ENCODE measurements at regions not wholly inside any gene's neighbourhood (a gene's known extent, or its start where the extent isn't known, plus 50 kb on each side); places are given as distances from the start of the nearest gene placed in this dataset.

DNA sequence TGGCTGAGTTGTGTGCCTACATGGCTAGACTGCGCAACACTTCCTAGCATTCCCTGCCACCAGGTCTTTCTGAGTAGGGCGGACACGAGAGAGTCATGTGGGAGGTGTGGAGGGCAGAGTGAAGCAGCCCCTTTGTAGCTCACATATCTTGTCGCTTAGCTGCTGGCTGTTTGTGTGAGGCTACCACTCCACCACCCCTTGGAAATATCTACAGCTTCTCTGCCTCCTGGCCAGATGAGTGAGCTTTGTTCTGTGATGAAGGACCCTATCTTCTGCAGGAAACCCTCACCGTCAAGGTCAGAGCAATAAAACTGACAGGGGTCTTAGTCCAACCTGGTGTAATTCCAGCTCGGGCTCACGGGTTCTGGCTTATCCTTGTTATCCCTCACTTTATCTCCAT lies 232.1 kb upstream of the ASIC2 start:
- Histone ChIP-seq H3K79me2 (ENCODE audit: insufficient read depth, low read length) (no peaks in the 10 kb centered on the region), H3K4me2 (ENCODE audit: insufficient read depth, low read length) (no peak overlapping the region), H3K4me3 (ENCODE audit: insufficient read depth, low read length) (no peak overlapping the region), H4K20me1 (ENCODE audit: insufficient read depth, low read length) (no peaks in the 10 kb centered on the region), H3K4me1 (ENCODE audit: insufficient read depth, low read length) (no peaks in the 10 kb centered on the region), H3K27ac (ENCODE audit: low read depth, low read length) (no peak overlapping the region), H3K36me3 (ENCODE audit: insufficient read depth, low read length) (no peaks in the 10 kb centered on the region), H3K9me3 (ENCODE audit: low read depth, low read length) (no peaks in the 10 kb centered on the region), H2AFZ (ENCODE audit: low read length) (no peak overlapping the region), H3K27me3 (ENCODE audit: insufficient read depth, low read length) (no peaks in the 10 kb centered on the region)
- DNase-seq (ENCODE audit: insufficient read length, low spot score, missing footprints), result no peak
- TF ChIP-seq, protein P1, sequence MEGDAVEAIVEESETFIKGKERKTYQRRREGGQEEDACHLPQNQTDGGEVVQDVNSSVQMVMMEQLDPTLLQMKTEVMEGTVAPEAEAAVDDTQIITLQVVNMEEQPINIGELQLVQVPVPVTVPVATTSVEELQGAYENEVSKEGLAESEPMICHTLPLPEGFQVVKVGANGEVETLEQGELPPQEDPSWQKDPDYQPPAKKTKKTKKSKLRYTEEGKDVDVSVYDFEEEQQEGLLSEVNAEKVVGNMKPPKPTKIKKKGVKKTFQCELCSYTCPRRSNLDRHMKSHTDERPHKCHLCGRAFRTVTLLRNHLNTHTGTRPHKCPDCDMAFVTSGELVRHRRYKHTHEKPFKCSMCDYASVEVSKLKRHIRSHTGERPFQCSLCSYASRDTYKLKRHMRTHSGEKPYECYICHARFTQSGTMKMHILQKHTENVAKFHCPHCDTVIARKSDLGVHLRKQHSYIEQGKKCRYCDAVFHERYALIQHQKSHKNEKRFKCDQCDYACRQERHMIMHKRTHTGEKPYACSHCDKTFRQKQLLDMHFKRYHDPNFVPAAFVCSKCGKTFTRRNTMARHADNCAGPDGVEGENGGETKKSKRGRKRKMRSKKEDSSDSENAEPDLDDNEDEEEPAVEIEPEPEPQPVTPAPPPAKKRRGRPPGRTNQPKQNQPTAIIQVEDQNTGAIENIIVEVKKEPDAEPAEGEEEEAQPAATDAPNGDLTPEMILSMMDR (IDR thresholded peaks at IDR 0.05; ENCODE audit: extremely low read depth, low read depth, low read length), result no peak

DNA sequence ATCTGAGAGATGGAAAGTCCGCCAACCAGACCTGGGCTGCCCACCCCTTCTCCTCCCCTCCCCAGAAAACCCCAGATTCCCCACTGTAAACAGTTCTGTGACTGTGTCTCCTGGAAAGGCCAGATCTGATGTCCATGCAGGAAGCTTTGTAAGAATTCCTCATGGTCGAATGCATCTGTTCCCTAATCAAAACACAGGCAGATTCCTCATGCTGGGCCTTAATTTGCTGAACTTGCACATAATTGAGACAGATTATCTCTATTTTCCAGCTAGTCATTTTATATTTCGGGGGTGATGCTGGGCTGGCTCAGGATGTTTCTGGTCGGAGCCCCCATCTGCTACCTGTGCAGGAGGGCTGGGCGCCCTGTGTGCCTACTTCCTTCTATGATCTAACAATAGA lies 233.6 kb upstream of the ASIC2 start:
- Histone ChIP-seq H3K79me2 (ENCODE audit: insufficient read depth, low read length) (no peaks in the 10 kb centered on the region), H3K4me1 (ENCODE audit: insufficient read depth, low read length) (no peaks in the 10 kb centered on the region), H3K27ac (ENCODE audit: low read depth, low read length) (no peak overlapping the region), H3K36me3 (ENCODE audit: insufficient read depth, low read length) (no peaks in the 10 kb centered on the region), H2AFZ (ENCODE audit: low read length) (no peak overlapping the region), H3K4me3 (ENCODE audit: insufficient read depth, low read length) (no peak overlapping the region), H4K20me1 (ENCODE audit: insufficient read depth, low read length) (no peaks in the 10 kb centered on the region), H3K9me3 (ENCODE audit: low read depth, low read length) (no peaks in the 10 kb centered on the region), H3K27me3 (ENCODE audit: insufficient read depth, low read length) (no peaks in the 10 kb centered on the region), H3K4me2 (ENCODE audit: insufficient read depth, low read length) (no peak overlapping the region)
- peak; percentile 79 for DNase-seq (ENCODE audit: insufficient read length, low spot score, missing footprints)
- TF ChIP-seq, protein P1 (IDR thresholded peaks at IDR 0.05; ENCODE audit: extremely low read depth, low read depth, low read length), result no peak

DNA sequence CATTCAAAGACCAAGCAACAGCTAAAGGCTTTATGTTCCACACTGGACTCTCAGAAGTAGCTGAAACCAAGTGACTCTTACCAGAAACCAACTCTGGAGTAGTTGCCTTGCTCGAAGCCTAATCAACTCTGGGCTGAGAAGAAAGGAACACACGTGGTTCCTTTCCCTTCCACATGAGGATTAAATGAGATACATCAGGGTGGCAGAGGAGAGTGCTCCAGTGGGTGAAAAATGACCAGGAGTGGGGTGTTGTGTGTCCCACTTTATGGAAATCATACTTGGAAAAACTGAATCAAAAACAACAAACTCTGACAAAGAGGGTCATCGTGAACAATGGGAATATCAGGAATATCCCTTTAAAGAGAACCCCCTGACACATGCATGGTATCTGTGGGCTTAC lies 234.2 kb upstream of the ASIC2 start:
- Histone ChIP-seq H3K27ac (ENCODE audit: low read depth, low read length) (no peak overlapping the region), H3K4me2 (ENCODE audit: insufficient read depth, low read length) (no peak overlapping the region), H3K27me3 (ENCODE audit: insufficient read depth, low read length) (no peaks in the 10 kb centered on the region), H3K4me1 (ENCODE audit: insufficient read depth, low read length) (no peaks in the 10 kb centered on the region), H4K20me1 (ENCODE audit: insufficient read depth, low read length) (no peaks in the 10 kb centered on the region), H2AFZ (ENCODE audit: low read length) (no peak overlapping the region), H3K9me3 (ENCODE audit: low read depth, low read length) (no peaks in the 10 kb centered on the region), H3K79me2 (ENCODE audit: insufficient read depth, low read length) (no peaks in the 10 kb centered on the region), H3K36me3 (ENCODE audit: insufficient read depth, low read length) (no peaks in the 10 kb centered on the region), H3K4me3 (ENCODE audit: insufficient read depth, low read length) (no peak overlapping the region)
- DNase-seq (ENCODE audit: insufficient read length, low spot score, missing footprints), result no peak
- TF ChIP-seq, protein P1 (IDR thresholded peaks at IDR 0.05; ENCODE audit: extremely low read depth, low read depth, low read length), result no peak

DNA sequence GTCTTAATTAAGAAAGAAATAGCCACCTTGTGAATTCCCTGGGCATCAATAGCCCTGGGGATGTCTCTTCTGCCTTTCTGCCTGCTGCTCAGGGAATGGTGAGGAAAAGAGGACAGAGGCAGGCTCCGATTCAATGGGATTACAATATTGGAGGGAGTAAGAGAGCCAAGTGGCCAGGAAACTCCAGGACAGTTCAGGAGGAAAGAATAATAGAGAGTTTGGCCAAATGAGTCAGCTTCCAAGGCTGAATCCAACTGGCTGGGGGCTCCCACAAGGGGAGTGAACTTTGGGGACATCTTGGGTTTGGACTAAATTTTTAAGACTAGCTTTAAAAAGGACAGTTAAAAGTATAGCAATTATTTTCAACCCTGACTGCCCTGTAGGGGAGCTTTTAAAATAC lies 235.8 kb upstream of the ASIC2 start:
- H3K79me2 ChIP-seq (ENCODE audit: insufficient read depth, low read length), result no peaks in the 10 kb centered on the region
- H3K27me3 ChIP-seq (ENCODE audit: insufficient read depth, low read length), result no peaks in the 10 kb centered on the region
- TF ChIP-seq, protein P1 (IDR thresholded peaks at IDR 0.05; ENCODE audit: extremely low read depth, low read depth, low read length), result no peak
- H3K4me2 ChIP-seq (ENCODE audit: insufficient read depth, low read length), result no peak overlapping the region
- no peak for DNase-seq (ENCODE audit: insufficient read length, low spot score, missing footprints)
- no peak overlapping the region for H2AFZ ChIP-seq (ENCODE audit: low read length)
- no peaks in the 10 kb centered on the region for H4K20me1 ChIP-seq (ENCODE audit: insufficient read depth, low read length)
- no peak overlapping the region for H3K27ac ChIP-seq (ENCODE audit: low read depth, low read length)
- no peaks in the 10 kb centered on the region for H3K36me3 ChIP-seq (ENCODE audit: insufficient read depth, low read length)
- H3K9me3 ChIP-seq (ENCODE audit: low read depth, low read length), result no peaks in the 10 kb centered on the region
- no peaks in the 10 kb centered on the region for H3K4me1 ChIP-seq (ENCODE audit: insufficient read depth, low read length)
- H3K4me3 ChIP-seq (ENCODE audit: insufficient read depth, low read length), result no peak overlapping the region
